Gastroesophageal sphincter (tissue), 3 donors: ENCODE measurements at regions not wholly inside any gene's neighbourhood (a gene's known extent, or its start where the extent isn't known, plus 50 kb on each side); places are given as distances from the start of the nearest gene placed in this dataset.

Experiments
- CTCF ChIP-seq, 4 experiments: fragments of 200-600 bp in 2 of 4; fragments of 450-650 bp in 2 of 4; sonication (generic) in 1 of 4; IDR thresholded peaks; one replicate each; pipeline ENCODE4 v1.5.1; 2017 to 2019; ENCODE audit warnings: antibody characterized with exemption in 4 of 4, mild to moderate bottlenecking in 2 of 4, moderate library complexity in 2 of 4
- POLR2AphosphoS5 ChIP-seq: sonication (generic); formaldehyde crosslinking; IDR thresholded peaks from one replicate; pipeline ENCODE4 v1.6.1; 2017; ENCODE audit warnings: antibody characterized with exemption

GRCh38 chr12:75936515-75937440 is 94.8 kb downstream of the PHLDA1 start:
- no peak for TF ChIP-seq CTCF (IDR thresholded peaks at IDR 0.05)
- no peak for TF ChIP-seq POLR2AphosphoS5
